Liver (tissue), 8 donors: ENCODE measurements at regions not wholly inside any gene's neighbourhood (a gene's known extent, or its start where the extent isn't known, plus 50 kb on each side); places are given as distances from the start of the nearest gene placed in this dataset.

Source experiments
- DNase-seq: peaks from one replicate; pipeline ENCODE4 v3.0.0-alpha.2; 2017; ENCODE audit warnings: low spot score
- H3K27ac ChIP-seq, 2 donors: one replicate each; pipeline ENCODE4 v1.7.0; 2013; ENCODE audit warnings: inconsistent platforms in 2 of 2, low read length in 2 of 2, control low read depth in 1 of 2, low read depth in 1 of 2, mild to moderate bottlenecking in 1 of 2
- H3K27me3 ChIP-seq, 4 donors: one replicate each; pipeline versions ENCODE4 v1.6.1 to v1.7.0; 2013; ENCODE audit warnings: low read length in 3 of 4, inconsistent platforms in 1 of 4, mild to moderate bottlenecking in 1 of 4, moderate library complexity in 1 of 4; ENCODE audit not compliant: control insufficient read depth in 4 of 4, insufficient read depth in 4 of 4
- H3K36me3 ChIP-seq, 4 donors: one replicate each; pipeline versions ENCODE4 v1.6.1 to v1.7.0; 2013; ENCODE audit warnings: low read length in 3 of 4, mild to moderate bottlenecking in 3 of 4, low read depth in 1 of 4, moderate library complexity in 1 of 4; ENCODE audit not compliant: control insufficient read depth in 4 of 4, insufficient read depth in 3 of 4
- H3K4me1 ChIP-seq, 4 donors: one replicate each; pipeline versions ENCODE4 v1.6.1 to v1.7.0; 2013; ENCODE audit warnings: low read length in 3 of 4, mild to moderate bottlenecking in 3 of 4, moderate library complexity in 1 of 4; ENCODE audit not compliant: control insufficient read depth in 4 of 4, insufficient read depth in 4 of 4
- H3K4me3 ChIP-seq, 3 donors: one replicate each; pipeline versions ENCODE4 v1.6.1 to v1.7.0; 2013; ENCODE audit warnings: low read length in 3 of 3, control low read depth in 1 of 3, low read depth in 1 of 3, mild to moderate bottlenecking in 1 of 3
- H3K9ac ChIP-seq, 2 donors: one replicate each; pipeline ENCODE4 v1.7.0; 2013; ENCODE audit warnings: low read length in 2 of 2, mild to moderate bottlenecking in 2 of 2, moderate library complexity in 2 of 2, control low read depth in 1 of 2, low read depth in 1 of 2
- H3K9me3 ChIP-seq, 4 donors: one replicate each; pipeline versions ENCODE4 v1.6.1 to v1.7.0; 2013; ENCODE audit warnings: low read length in 3 of 4; ENCODE audit not compliant: control insufficient read depth in 4 of 4
- EGR1 ChIP-seq, 2 donors: IDR thresholded peaks; 2 replicates each; pipeline ENCODE4 v1.6.1; 2016 to 2018; ENCODE audit warnings: antibody characterized with exemption in 2 of 2, low read depth in 2 of 2
- GABPA ChIP-seq, 2 donors: IDR thresholded peaks in 1 of 2; conservative IDR thresholded peaks in 1 of 2; 2 replicates each; pipeline ENCODE4 v1.6.1; 2016; ENCODE audit warnings: antibody characterized with exemption in 2 of 2, mild to moderate bottlenecking in 1 of 2, moderate library complexity in 1 of 2
- HNF4A ChIP-seq, 2 donors: conservative IDR thresholded peaks; 2 replicates each; pipeline ENCODE4 v1.6.1; 2016; ENCODE audit warnings: antibody characterized with exemption in 2 of 2, mild to moderate bottlenecking in 2 of 2
- HNF4G ChIP-seq: IDR thresholded peaks from 2 replicates; pipeline ENCODE4 v1.6.1; 2016; ENCODE audit warnings: antibody characterized with exemption
- MAX ChIP-seq: IDR thresholded peaks from 2 replicates; pipeline ENCODE4 v1.6.1; 2016; ENCODE audit warnings: antibody characterized with exemption
- NR2F2 ChIP-seq: IDR thresholded peaks from 2 replicates; pipeline ENCODE4 v1.6.1; 2016; ENCODE audit warnings: antibody characterized with exemption
- RAD21 ChIP-seq, 2 donors: IDR thresholded peaks; 2 replicates each; pipeline ENCODE4 v1.6.1; 2016; ENCODE audit warnings: antibody characterized with exemption in 2 of 2, mild to moderate bottlenecking in 2 of 2
- RXRA ChIP-seq, 2 donors: IDR thresholded peaks; 2 replicates each; pipeline ENCODE4 v1.6.1; 2017 to 2018; ENCODE audit warnings: antibody characterized with exemption in 2 of 2, mild to moderate bottlenecking in 1 of 2
- ZBTB33 ChIP-seq: IDR thresholded peaks from 2 replicates; pipeline ENCODE4 v1.6.1; 2016; ENCODE audit warnings: antibody characterized with exemption
- WGBS: extraction: QIAGEN DNeasy Blood & Tissue Kit; methylation state at CpG from one replicate; pipeline ENCODE4 v1.1.7; 2013; 5-methylcytosine and 5-hydroxymethylcytosine counted together
- TF ChIP-seq, protein P1 (sequence below): fragments of 150-350 bp; IDR thresholded peaks from 2 replicates; pipeline ENCODE4 v1.5.1; 2017; ENCODE audit warnings: improper control_type of control experiment, low read depth, low read length; ENCODE audit not compliant: missing input control
- TF ChIP-seq, protein P2 (sequence below): IDR thresholded peaks from 2 replicates; pipeline ENCODE4 v1.6.1; 2016; ENCODE audit warnings: antibody characterized with exemption
- TF ChIP-seq, protein P3 (sequence below): IDR thresholded peaks from 2 replicates; pipeline ENCODE4 v1.6.1; 2016; ENCODE audit warnings: antibody characterized with exemption, mild to moderate bottlenecking
- donor health status: healthy.
- donor health status: healthy.
- donor health status: healthy.
- donor health status: healthy.
- donor health status: healthy.

DNA sequence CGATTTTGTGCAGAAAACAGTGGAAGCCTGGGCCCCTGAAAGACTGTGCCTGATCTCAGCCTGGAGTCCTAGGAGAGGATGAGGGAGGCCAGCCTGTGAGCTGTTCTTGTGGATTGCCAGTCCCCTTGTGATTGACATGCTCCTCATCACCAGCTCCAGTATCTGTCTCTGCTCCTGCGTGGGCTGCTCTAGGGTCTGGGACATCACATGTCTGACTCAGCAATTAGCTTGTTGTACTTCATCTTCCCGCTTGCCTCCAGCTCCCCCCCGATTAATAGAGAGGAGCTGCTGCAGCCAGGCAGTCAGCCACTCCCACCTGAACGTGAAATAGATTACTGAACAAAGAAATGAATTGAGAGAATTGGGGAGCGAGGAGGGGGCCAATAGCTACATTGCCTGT, 99.6 kb upstream of the TBX20 start:
- TF ChIP-seq, protein P1, sequence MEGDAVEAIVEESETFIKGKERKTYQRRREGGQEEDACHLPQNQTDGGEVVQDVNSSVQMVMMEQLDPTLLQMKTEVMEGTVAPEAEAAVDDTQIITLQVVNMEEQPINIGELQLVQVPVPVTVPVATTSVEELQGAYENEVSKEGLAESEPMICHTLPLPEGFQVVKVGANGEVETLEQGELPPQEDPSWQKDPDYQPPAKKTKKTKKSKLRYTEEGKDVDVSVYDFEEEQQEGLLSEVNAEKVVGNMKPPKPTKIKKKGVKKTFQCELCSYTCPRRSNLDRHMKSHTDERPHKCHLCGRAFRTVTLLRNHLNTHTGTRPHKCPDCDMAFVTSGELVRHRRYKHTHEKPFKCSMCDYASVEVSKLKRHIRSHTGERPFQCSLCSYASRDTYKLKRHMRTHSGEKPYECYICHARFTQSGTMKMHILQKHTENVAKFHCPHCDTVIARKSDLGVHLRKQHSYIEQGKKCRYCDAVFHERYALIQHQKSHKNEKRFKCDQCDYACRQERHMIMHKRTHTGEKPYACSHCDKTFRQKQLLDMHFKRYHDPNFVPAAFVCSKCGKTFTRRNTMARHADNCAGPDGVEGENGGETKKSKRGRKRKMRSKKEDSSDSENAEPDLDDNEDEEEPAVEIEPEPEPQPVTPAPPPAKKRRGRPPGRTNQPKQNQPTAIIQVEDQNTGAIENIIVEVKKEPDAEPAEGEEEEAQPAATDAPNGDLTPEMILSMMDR: no peak
- TF ChIP-seq ZBTB33: no peak
- no peak for TF ChIP-seq HNF4A (conservative IDR thresholded peaks at IDR 0.05)
- no peak for TF ChIP-seq NR2F2
- TF ChIP-seq, protein P2, sequence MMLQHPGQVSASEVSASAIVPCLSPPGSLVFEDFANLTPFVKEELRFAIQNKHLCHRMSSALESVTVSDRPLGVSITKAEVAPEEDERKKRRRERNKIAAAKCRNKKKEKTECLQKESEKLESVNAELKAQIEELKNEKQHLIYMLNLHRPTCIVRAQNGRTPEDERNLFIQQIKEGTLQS: no peak
- no peak for TF ChIP-seq HNF4G
- TF ChIP-seq, protein P3, sequence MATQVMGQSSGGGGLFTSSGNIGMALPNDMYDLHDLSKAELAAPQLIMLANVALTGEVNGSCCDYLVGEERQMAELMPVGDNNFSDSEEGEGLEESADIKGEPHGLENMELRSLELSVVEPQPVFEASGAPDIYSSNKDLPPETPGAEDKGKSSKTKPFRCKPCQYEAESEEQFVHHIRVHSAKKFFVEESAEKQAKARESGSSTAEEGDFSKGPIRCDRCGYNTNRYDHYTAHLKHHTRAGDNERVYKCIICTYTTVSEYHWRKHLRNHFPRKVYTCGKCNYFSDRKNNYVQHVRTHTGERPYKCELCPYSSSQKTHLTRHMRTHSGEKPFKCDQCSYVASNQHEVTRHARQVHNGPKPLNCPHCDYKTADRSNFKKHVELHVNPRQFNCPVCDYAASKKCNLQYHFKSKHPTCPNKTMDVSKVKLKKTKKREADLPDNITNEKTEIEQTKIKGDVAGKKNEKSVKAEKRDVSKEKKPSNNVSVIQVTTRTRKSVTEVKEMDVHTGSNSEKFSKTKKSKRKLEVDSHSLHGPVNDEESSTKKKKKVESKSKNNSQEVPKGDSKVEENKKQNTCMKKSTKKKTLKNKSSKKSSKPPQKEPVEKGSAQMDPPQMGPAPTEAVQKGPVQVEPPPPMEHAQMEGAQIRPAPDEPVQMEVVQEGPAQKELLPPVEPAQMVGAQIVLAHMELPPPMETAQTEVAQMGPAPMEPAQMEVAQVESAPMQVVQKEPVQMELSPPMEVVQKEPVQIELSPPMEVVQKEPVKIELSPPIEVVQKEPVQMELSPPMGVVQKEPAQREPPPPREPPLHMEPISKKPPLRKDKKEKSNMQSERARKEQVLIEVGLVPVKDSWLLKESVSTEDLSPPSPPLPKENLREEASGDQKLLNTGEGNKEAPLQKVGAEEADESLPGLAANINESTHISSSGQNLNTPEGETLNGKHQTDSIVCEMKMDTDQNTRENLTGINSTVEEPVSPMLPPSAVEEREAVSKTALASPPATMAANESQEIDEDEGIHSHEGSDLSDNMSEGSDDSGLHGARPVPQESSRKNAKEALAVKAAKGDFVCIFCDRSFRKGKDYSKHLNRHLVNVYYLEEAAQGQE: no peak
- no peak for TF ChIP-seq EGR1 (IDR thresholded peaks at IDR 0.05; ENCODE audit: low read depth in 2 of 2)
- no peak for TF ChIP-seq RXRA (IDR thresholded peaks at IDR 0.05)
- no peak for TF ChIP-seq GABPA (IDR thresholded peaks at IDR 0.05 in 1 of 2, conservative IDR thresholded peaks at IDR 0.05 in 1 of 2)
- DNase-seq: no peak

DNA sequence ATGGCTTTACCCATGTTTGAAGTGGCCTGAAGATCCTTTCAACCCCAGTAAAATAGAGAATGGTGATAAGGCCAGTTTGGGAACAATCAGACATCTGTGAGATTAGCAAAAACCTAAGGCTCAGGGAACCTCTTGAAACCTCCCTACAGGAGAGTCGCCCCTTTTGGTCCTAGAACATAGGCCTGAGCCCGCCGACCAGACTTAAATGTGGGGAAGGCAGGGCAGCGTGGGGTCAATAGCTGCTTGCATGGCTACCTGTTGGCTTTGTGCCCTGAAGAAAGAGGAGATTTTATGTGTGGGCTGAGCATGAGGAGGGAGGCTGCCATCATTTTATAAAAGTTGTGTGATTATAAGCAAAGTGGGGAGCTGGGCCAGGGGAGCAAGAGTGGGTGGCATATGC, 97.6 kb upstream of the TBX20 start:
- H3K4me3 ChIP-seq: no peak overlapping the region
- no peak for TF ChIP-seq MAX
- no peak for TF ChIP-seq RAD21 (IDR thresholded peaks at IDR 0.05)
- H3K27ac ChIP-seq: no peak overlapping the region
- no peaks in the 10 kb centered on the region for H3K36me3 ChIP-seq
- H3K9me3 ChIP-seq: no peaks in the 10 kb centered on the region
- DNase-seq: no peak
- no peaks in the 10 kb centered on the region for H3K27me3 ChIP-seq
- no peaks in the 10 kb centered on the region for H3K4me1 ChIP-seq
- WGBS: 93% methylated on average over 4 of the region's 4 CpGs
- H3K9ac ChIP-seq: no peak overlapping the region

More for the DNA sequence above, 99.6 kb upstream of the TBX20 start:
- Histone ChIP-seq H3K27me3 (no peaks in the 10 kb centered on the region), H3K27ac (no peak overlapping the region), H3K36me3 (no peaks in the 10 kb centered on the region), H3K4me3 (no peak overlapping the region), H3K9me3 (peaks cover 0 to 2% (median under 1%) of the 10 kb centered on the region in 4 donors), H3K4me1 (no peaks in the 10 kb centered on the region), H3K9ac (no peak overlapping the region)
- WGBS: 63% methylated on average over 6 of the region's 6 CpGs
